HepG2 (cell line): ENCODE measurements at regions not wholly inside any gene's neighbourhood (a gene's known extent, or its start where the extent isn't known, plus 50 kb on each side); places are given as distances from the start of the nearest gene placed in this dataset.
A peak's percentile ranks its signal among the peaks of the same experiment; 100 is the strongest.

Experiments
- ATAC-seq: fragments of 200-7000 bp; cut with Tn5 transposase; 3 replicates; pipeline ENCODE4 v1.9.1; 2020; ENCODE audit warnings: mild to moderate bottlenecking, moderate library complexity
- BruUV-seq: library from RNA; stranded (reverse); fragments of 400-500 nt; replicated peaks from 2 replicates; lab custom pipeline; 2021; lab: Mats Ljungman, UMichigan
- CTCF ChIA-PET: fragments of 300-600 bp; formaldehyde crosslinking; extraction: SDS; loops from one replicate; lab custom pipeline; 2021; ENCODE audit warnings: low total read pairs, inconsistent platforms, low intra/inter-chr PET ratio; lab: Yijun Ruan, JAX
- POLR2A ChIA-PET: fragments of 350-600 bp; sonication (Branson Sonifier 250); formaldehyde crosslinking; loops from one replicate; lab custom pipeline; 2020; ENCODE audit warnings: antibody characterized with exemption, inconsistent platforms; lab: Yijun Ruan, JAX
- DNase-seq: peaks from one replicate; pipeline ENCODE4 v3.0.0-alpha.2; 2015; ENCODE audit warnings: low spot score
- FAIRE-seq: peaks from 3 replicates; lab custom pipeline; 2011; peaks lifted over from hg19 to GRCh38; lab: Jason Lieb, UNC
- H2AFZ ChIP-seq: one replicate; pipeline ENCODE4 v1.6.1; 2011; ENCODE audit warnings: low read length, inconsistent platforms
- H3K27ac ChIP-seq: fragments of 300-600 bp; 3 replicates; pipeline ENCODE4 v1.8.0; 2011; ENCODE audit warnings: mixed run types, mild to moderate bottlenecking, mixed read lengths, low read length, inconsistent platforms; ENCODE audit not compliant: insufficient read depth; ENCODE audit errors: extremely low read length
- H3K27me3 ChIP-seq, 2 experiments: fragments of 200-600 bp in 1 of 2; 2 replicates in 1 of 2; 3 replicates in 1 of 2; pipeline versions ENCODE4 v1.6.0 to v1.8.0; 2011; ENCODE audit warnings: low read length in 2 of 2, mild to moderate bottlenecking in 2 of 2, moderate library complexity in 2 of 2, inconsistent platforms in 1 of 2; ENCODE audit not compliant: insufficient read depth in 2 of 2, control insufficient read depth in 1 of 2
- H3K36me3 ChIP-seq, 2 experiments: fragments of 200-600 bp in 1 of 2; replicated peaks in 1 of 2; 2 replicates in 1 of 2; 3 replicates in 1 of 2; pipeline versions ENCODE4 v1.5.1 to v1.8.0; 2011; ENCODE audit warnings: low read length in 2 of 2, inconsistent platforms in 1 of 2; ENCODE audit not compliant: insufficient read depth in 2 of 2, control insufficient read depth in 1 of 2
- H3K4me1 ChIP-seq: 2 replicates; pipeline ENCODE4 v1.5.1; 2012; ENCODE audit warnings: low read length, inconsistent platforms; ENCODE audit not compliant: insufficient read depth
- H3K4me2 ChIP-seq: 2 replicates; pipeline ENCODE4 v1.6.0; 2011; ENCODE audit warnings: low read depth, low read length, inconsistent platforms
- H3K4me3 ChIP-seq, 3 experiments: fragments of 200-600 bp in 1 of 3; sonication (generic), shearing (Covaris generic) in 1 of 3; replicated peaks in 1 of 3; 2 replicates each; pipeline ENCODE4 v1.5.1; 2011 to 2016; ENCODE audit warnings: low read length in 3 of 3, inconsistent platforms in 2 of 3, low read depth in 2 of 3, mild to moderate bottlenecking in 2 of 3, control low read depth in 1 of 3, mixed read lengths in 1 of 3; ENCODE audit not compliant: insufficient read depth in 1 of 3
- H3K79me2 ChIP-seq: one replicate; pipeline ENCODE4 v1.6.1; 2011; ENCODE audit warnings: low read length, inconsistent platforms; ENCODE audit not compliant: insufficient read depth
- H3K9ac ChIP-seq: 2 replicates; pipeline ENCODE4 v1.6.0; 2011; ENCODE audit warnings: mild to moderate bottlenecking, low read depth, low read length, inconsistent platforms; ENCODE audit not compliant: insufficient read depth
- H3K9me3 ChIP-seq: 2 replicates; pipeline ENCODE4 v1.5.1; 2012; ENCODE audit warnings: mild to moderate bottlenecking, low read length
- H4K20me1 ChIP-seq: 2 replicates; pipeline ENCODE4 v1.6.0; 2011; ENCODE audit warnings: inconsistent platforms, mild to moderate bottlenecking, low read length, moderate library complexity; ENCODE audit not compliant: insufficient read depth
- CTCF ChIP-seq: sonication (generic); formaldehyde crosslinking; IDR thresholded peaks from 2 replicates; pipeline ENCODE4 v1.5.0; 2020; ENCODE audit warnings: mild to moderate bottlenecking, missing genetic modification reagents, moderate library complexity
- STAG1 ChIP-seq: sonication (generic); formaldehyde crosslinking; IDR thresholded peaks from 2 replicates; pipeline ENCODE4 v1.4.0; 2020; ENCODE audit warnings: missing genetic modification reagents
- TARDBP ChIP-seq: sonication (generic); formaldehyde crosslinking; IDR thresholded peaks from 2 replicates; pipeline ENCODE4 v1.8.0; 2022; ENCODE audit warnings: mild to moderate bottlenecking, missing genetic modification reagents
- ZBTB1 ChIP-seq: sonication (generic); formaldehyde crosslinking; IDR thresholded peaks from 2 replicates; pipeline ENCODE4 v1.4.0; 2020; ENCODE audit warnings: missing genetic modification reagents, borderline replicate concordance
- ZC3H13 ChIP-seq: sonication (generic); formaldehyde crosslinking; IDR thresholded peaks from 2 replicates; pipeline ENCODE4 v1.8.1; 2023; ENCODE audit warnings: mild to moderate bottlenecking, missing genetic modification reagents, moderate library complexity
- WGBS: methylation state at CpG from one replicate; pipeline ENCODE4 v1.1.6; 2017; ENCODE audit warnings: low lambda C conversion rate; 5-methylcytosine and 5-hydroxymethylcytosine counted together
- in situ Hi-C: cut with HindIII; loops from 2 replicates; pipeline ENCODE4 v1.10.0; 2017; ENCODE audit warnings: low pct_unique_long_range_greater_than_20kb; ENCODE audit not compliant: extremely low pct_ligation_motif_present
- intact Hi-C: fragments of 100-400 bp; cut with micrococcal nuclease; formaldehyde crosslinking; loops from one replicate; pipeline ENCODE4 v1.10.0; 2022; ENCODE audit not compliant: unreplicated experiment

- in situ Hi-C loops (loop anchor here (25.0 kb wide), 1 partner anchor 241 kb away; no protein-coding TSS in a partner anchor), intact Hi-C loops (no loop called here)
- H3K9ac ChIP-seq: no peak overlapping the region
- POLR2A ChIA-PET: no interaction called here
- H3K4me1 ChIP-seq: no peaks in the 10 kb centered on the region
- H3K4me3 ChIP-seq: no peak overlapping the region
- 1% methylated on average over 4 of the region's 6 CpGs for whole genome bisulfite sequencing
- TF ChIP-seq ZBTB1 (CRISPR knock-in tag) (no peak), ZC3H13 (no peak)
- no TSS peak for BruUV-seq
- ATAC-seq (no peak), DNase-seq (no peak), FAIRE-seq (no peak)
- H3K79me2 ChIP-seq: no peaks in the 10 kb centered on the region
- no peaks in the 10 kb centered on the region for H3K36me3 ChIP-seq
- no peak overlapping the region for H3K4me2 ChIP-seq
- H3K27me3 ChIP-seq: peaks cover 0 to 1% of the 10 kb centered on the region in 2 experiments; a peak in 1 of 5 replicates
- CTCF ChIA-PET: no interaction called here
- no peaks in the 10 kb centered on the region for H3K9me3 ChIP-seq
- H3K27ac ChIP-seq: no peak overlapping the region
- H4K20me1 ChIP-seq: no peaks in the 10 kb centered on the region
- no peak overlapping the region for H2AFZ ChIP-seq
Observed at GRCh38 chr9:16128003-16128402, 575.2 kb downstream of the CCDC171 start.

- no peaks in the 10 kb centered on the region for H4K20me1 ChIP-seq
- in situ Hi-C loops: loop anchor here (25.0 kb wide), 1 partner anchor 244 kb away; no protein-coding TSS in a partner anchor
- WGBS: 29% methylated on average over 6 of the region's 6 CpGs
- no peak for FAIRE-seq
- H3K4me2 ChIP-seq: no peak overlapping the region
- no peak overlapping the region for H2AFZ ChIP-seq
- no peaks in the 10 kb centered on the region for H3K9me3 ChIP-seq
- DNase-seq: no peak
- intact Hi-C loops: loop anchor here (5.0 kb wide), 1 partner anchor 89 kb away; no protein-coding TSS in a partner anchor
- no peaks in the 10 kb centered on the region for H3K4me1 ChIP-seq
- TF ChIP-seq STAG1 (CRISPR knock-in tag): peak; percentile 33
- peak; percentile 30; the same call in 1 of the 2 replicates for TF ChIP-seq CTCF
- TF ChIP-seq TARDBP (CRISPR knock-in tag): no peak
- POLR2A ChIA-PET: no interaction called here
- H3K4me3 ChIP-seq: no peak overlapping the region
- no peak for ATAC-seq
- no TSS peak for BruUV-seq
- H3K27ac ChIP-seq: no peak overlapping the region
- peaks cover 0 to 1% of the 10 kb centered on the region in 2 experiments; a peak in 1 of 5 replicates for H3K27me3 ChIP-seq
- H3K9ac ChIP-seq: no peak overlapping the region
- CTCF ChIA-PET: no interaction called here
- H3K79me2 ChIP-seq: no peaks in the 10 kb centered on the region
- H3K36me3 ChIP-seq: no peaks in the 10 kb centered on the region
Observed at GRCh38 chr9:16131264-16131663, 578.4 kb downstream of the CCDC171 start.
